HCT116 (cell line): ENCODE measurements at regions not wholly inside any gene's neighbourhood (a gene's known extent, or its start where the extent isn't known, plus 50 kb on each side); places are given as distances from the start of the nearest gene placed in this dataset.

Experiments
- ATAC-seq: fragments of 200-7000 bp; cut with Tn5 transposase; 2 replicates; pipeline ENCODE4 v1.9.1; 2020; ENCODE audit warnings: mild to moderate bottlenecking, moderate library complexity
- BruUV-seq: library from RNA; stranded (reverse); fragments of 400-500 nt; replicated peaks from 2 replicates; lab custom pipeline; 2021; lab: Mats Ljungman, UMichigan
- CTCF ChIA-PET: fragments of 300-600 bp; sonication (Branson Sonifier 250); formaldehyde crosslinking; loops from one replicate; lab custom pipeline; 2021; ENCODE audit warnings: antibody characterized with exemption; lab: Charles Lee
- POLR2A ChIA-PET: fragments of 300-600, 350-600 bp; sonication (Branson Sonifier 250); formaldehyde crosslinking; loops from one replicate; lab custom pipeline; 2021; ENCODE audit warnings: antibody characterized with exemption; lab: Charles Lee
- RAD21 ChIA-PET, 2 experiments: fragments of 300-600 bp; sonication (Branson Sonifier 250); formaldehyde crosslinking; loops; one replicate each; lab custom pipeline; 2023; ENCODE audit warnings: low total read pairs in 2 of 2; ENCODE audit not compliant: uncharacterized antibody in 2 of 2, unreplicated experiment in 2 of 2, low non-redundant PET in 1 of 2; lab: Charles Lee
- DNase-seq: peaks from one replicate; pipeline ENCODE4 v3.0.0-alpha.2; 2010; ENCODE audit warnings: low read depth, low spot score
- H2AFZ ChIP-seq: fragments of 200-600 bp; shearing (Covaris generic), sonication (generic); 2 replicates; pipeline ENCODE4 v1.6.1; 2017; ENCODE audit warnings: low read depth, mixed run types, mixed read lengths, antibody characterized with exemption, low read length; ENCODE audit not compliant: poor library complexity, severe bottlenecking
- H3K27ac ChIP-seq: 2 replicates; pipeline ENCODE4 v1.5.1; 2012; ENCODE audit warnings: low read depth, low read length
- H3K27me3 ChIP-seq: fragments of 200-600 bp; sonication (generic); 2 replicates; pipeline ENCODE4 v1.6.1; 2016; ENCODE audit warnings: mixed run types, low read length, mixed read lengths; ENCODE audit not compliant: insufficient read depth
- H3K36me3 ChIP-seq, 2 experiments: fragments of 200-500 bp in 1 of 2; fragments of 200-600 bp in 1 of 2; sonication (Bioruptor generic) in 1 of 2; sonication (generic) in 1 of 2; 2 replicates each; pipeline versions ENCODE4 v1.5.1 to v1.6.1; 2014 to 2016; ENCODE audit warnings: low read length in 2 of 2, inconsistent platforms in 1 of 2, mixed read lengths in 1 of 2, mixed run types in 1 of 2; ENCODE audit not compliant: insufficient read depth in 2 of 2, control insufficient read depth in 1 of 2
- H3K4me1 ChIP-seq, 2 experiments: fragments of 200-600 bp in 1 of 2; sonication (generic) in 1 of 2; 2 replicates each; pipeline versions ENCODE4 v1.5.1 to v1.6.1; 2012 to 2017; ENCODE audit warnings: low read length in 2 of 2, inconsistent platforms in 1 of 2, mild to moderate bottlenecking in 1 of 2, mixed read lengths in 1 of 2, mixed run types in 1 of 2, moderate library complexity in 1 of 2; ENCODE audit not compliant: insufficient read depth in 2 of 2, control insufficient read depth in 1 of 2
- H3K4me2 ChIP-seq: fragments of 200-600 bp; sonication (generic); 2 replicates; pipeline ENCODE4 v1.6.1; 2017; ENCODE audit warnings: mixed run types, low read length, mixed read lengths
- H3K4me3 ChIP-seq, 2 experiments: fragments of 200-600 bp in 1 of 2; sonication (generic) in 1 of 2; replicated peaks in 1 of 2; 2 replicates each; pipeline ENCODE4 v1.5.1; 2011 to 2016; ENCODE audit warnings: low read length in 2 of 2, control low read depth in 1 of 2, low read depth in 1 of 2, mild to moderate bottlenecking in 1 of 2, mixed read lengths in 1 of 2, mixed run types in 1 of 2
- H3K79me2 ChIP-seq: fragments of 200-600 bp; sonication (generic); 2 replicates; pipeline ENCODE4 v1.6.1; 2017; ENCODE audit warnings: mild to moderate bottlenecking, mixed run types, low read length, moderate library complexity, mixed read lengths; ENCODE audit not compliant: insufficient read depth
- H3K9ac ChIP-seq: fragments of 200-600 bp; sonication (generic); 2 replicates; pipeline ENCODE4 v1.6.1; 2016; ENCODE audit warnings: low read length, mixed read lengths
- H3K9me2 ChIP-seq: fragments of 200-600 bp; sonication (generic), shearing (Covaris generic); 2 replicates; pipeline ENCODE4 v1.6.1; 2017; ENCODE audit warnings: mixed run types, mild to moderate bottlenecking, moderate library complexity; ENCODE audit not compliant: insufficient read depth
- H3K9me3 ChIP-seq, 2 experiments: fragments of 200-500 bp in 1 of 2; fragments of 200-600 bp in 1 of 2; sonication (Bioruptor generic) in 1 of 2; sonication (generic) in 1 of 2; 2 replicates each; pipeline ENCODE4 v1.6.1; 2014 to 2017; ENCODE audit warnings: low read length in 2 of 2, mixed read lengths in 2 of 2, inconsistent platforms in 1 of 2, low read depth in 1 of 2, mild to moderate bottlenecking in 1 of 2, mixed run types in 1 of 2, moderate library complexity in 1 of 2; ENCODE audit not compliant: control insufficient read depth in 1 of 2, insufficient read depth in 1 of 2
- H4K20me1 ChIP-seq: fragments of 200-600 bp; sonication (generic), shearing (Covaris generic); 2 replicates; pipeline ENCODE4 v1.6.1; 2017; ENCODE audit warnings: mixed run types, mild to moderate bottlenecking, moderate library complexity; ENCODE audit not compliant: insufficient read depth
- CEBPB ChIP-seq: IDR thresholded peaks from 2 replicates; pipeline ENCODE4 v1.6.1; 2012; ENCODE audit warnings: low read depth
- CTCF ChIP-seq, 3 experiments: fragments of 200-600 bp in 1 of 3; sonication (generic) in 1 of 3; IDR thresholded peaks in 2 of 3; conservative IDR thresholded peaks in 1 of 3; 2 replicates each; pipeline ENCODE4 v1.5.1; 2012 to 2017; ENCODE audit warnings: low read depth in 2 of 3, low read length in 2 of 3, antibody characterized with exemption in 1 of 3, borderline replicate concordance in 1 of 3, control low read depth in 1 of 3, mild to moderate bottlenecking in 1 of 3, mixed read lengths in 1 of 3, mixed run types in 1 of 3, moderate library complexity in 1 of 3; ENCODE audit not compliant: insufficient read depth in 1 of 3
- ELF1 ChIP-seq: IDR thresholded peaks from 2 replicates; pipeline ENCODE4 v1.6.1; 2012; ENCODE audit warnings: low read depth, borderline replicate concordance
- EZH2phosphoT487 ChIP-seq: fragments of 200-600 bp; IDR thresholded peaks from 2 replicates; pipeline ENCODE4 v1.6.1; 2018; ENCODE audit warnings: antibody characterized with exemption, borderline replicate concordance
- FOSL1 ChIP-seq: IDR thresholded peaks from 2 replicates; pipeline ENCODE4 v1.6.1; 2012; ENCODE audit warnings: low read depth
- POLR2A ChIP-seq: IDR thresholded peaks from 2 replicates; pipeline ENCODE4 v1.7.0; 2011; ENCODE audit warnings: borderline replicate concordance; ENCODE audit not compliant: insufficient read depth, insufficient read length; ENCODE audit errors: extremely low read depth
- SIN3A ChIP-seq: IDR thresholded peaks from 2 replicates; pipeline ENCODE4 v1.6.1; 2012; ENCODE audit warnings: low read depth
- SRF ChIP-seq: IDR thresholded peaks from 2 replicates; pipeline ENCODE4 v1.6.1; 2012; ENCODE audit warnings: low read depth
- intact Hi-C: fragments of 100-400 bp; cut with micrococcal nuclease; formaldehyde crosslinking; loops from 2 replicates; pipeline ENCODE4 v1.10.0; 2022
- TF ChIP-seq, protein P1 (sequence below): IDR thresholded peaks from 2 replicates; pipeline ENCODE4 v1.6.1; 2012

DNA sequence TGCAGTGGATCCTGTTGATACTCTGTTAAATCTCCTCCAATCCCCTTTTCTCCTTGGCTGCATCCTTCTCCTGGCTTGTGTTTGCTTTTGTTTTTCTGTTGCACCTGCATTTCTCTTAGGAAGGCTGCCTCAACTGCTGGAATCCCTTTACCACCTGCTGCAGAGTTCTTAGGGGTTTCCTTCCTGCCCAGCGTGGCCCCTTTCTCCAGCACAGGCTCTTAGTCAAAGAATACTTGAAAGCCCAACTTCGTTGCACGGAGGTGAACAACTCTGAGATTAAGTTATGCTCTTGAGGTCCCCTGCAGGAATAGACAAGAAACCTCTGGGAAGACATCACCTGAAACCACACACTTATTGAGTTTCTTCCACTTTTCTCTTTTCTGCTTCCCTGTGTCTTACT is 121.6 kb upstream of the GRM7 start:
- H3K9ac ChIP-seq = no peak overlapping the region
- POLR2A ChIA-PET = no interaction called here
- RAD21 ChIA-PET = no interaction called here
- CTCF ChIA-PET = no interaction called here
- no peak overlapping the region for H3K4me2 ChIP-seq
- no peaks in the 10 kb centered on the region for H3K79me2 ChIP-seq
- TF ChIP-seq, protein P1, sequence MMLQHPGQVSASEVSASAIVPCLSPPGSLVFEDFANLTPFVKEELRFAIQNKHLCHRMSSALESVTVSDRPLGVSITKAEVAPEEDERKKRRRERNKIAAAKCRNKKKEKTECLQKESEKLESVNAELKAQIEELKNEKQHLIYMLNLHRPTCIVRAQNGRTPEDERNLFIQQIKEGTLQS = no peak
- TF ChIP-seq ELF1 (no peak), POLR2A (no peak), SRF (no peak), SIN3A (no peak), CTCF (IDR thresholded peaks at IDR 0.05 in 2 of 3, conservative IDR thresholded peaks at IDR 0.05 in 1 of 3; ENCODE audit: borderline replicate concordance in 1 of 3, insufficient read depth in 1 of 3, low read depth in 2 of 3, low read length in 2 of 3) (no peak), CEBPB (no peak), FOSL1 (no peak), EZH2phosphoT487 (no peak)
- TF ChIP-seq, all 23 proteins: peak for 0
- intact Hi-C loops = no loop called here
- Histone ChIP-seq H3K36me3 (no peaks in the 10 kb centered on the region), H3K4me1 (no peaks in the 10 kb centered on the region), H3K27ac (no peak overlapping the region), H3K27me3 (no peaks in the 10 kb centered on the region), H3K9me3 (no peaks in the 10 kb centered on the region), H3K4me3 (no peak overlapping the region), H4K20me1 (no peaks in the 10 kb centered on the region), H3K9me2 (no peaks in the 10 kb centered on the region), H2AFZ (no peak overlapping the region)
- BruUV-seq = no TSS peak
- no peak for ATAC-seq
- DNase-seq = no peak
